ENCODE measurements at regions not wholly inside any gene's neighbourhood (a gene's known extent, or its start where the extent isn't known, plus 50 kb on each side); places are given as distances from the start of the nearest gene placed in this dataset.
A peak's percentile ranks its signal among the peaks of the same experiment; 100 is the strongest.
"Not testable (repeated sequence)": the region's sequence is repeated elsewhere in the genome, so short reads cannot be mapped to it uniquely, and the experiment has no call there.

DNA sequence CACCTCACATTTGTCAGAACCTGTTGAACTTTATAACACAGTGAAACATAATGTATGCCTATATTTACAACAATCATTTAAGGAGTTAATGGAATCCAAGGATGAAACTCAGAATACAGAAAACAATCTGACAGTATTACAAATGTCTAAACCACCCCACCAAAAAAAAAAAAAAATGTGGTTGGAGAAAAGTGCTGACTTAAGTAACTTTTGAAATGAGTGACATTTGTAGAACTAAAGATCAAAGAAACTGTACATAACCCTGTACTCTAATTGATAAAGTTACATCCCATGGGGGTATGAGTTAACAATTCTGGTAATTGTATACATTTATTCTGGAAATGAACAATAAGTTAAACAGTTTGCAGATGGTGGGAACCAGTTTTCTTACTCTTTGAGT lies 372.1 kb upstream of the TMEFF2 start:
- no peak for DNase-seq (ENCODE audit: low read depth, low spot score)

GRCh38 chr2:192560326-192560725 lies 365.6 kb upstream of the TMEFF2 start:
- DNase-seq (ENCODE audit: low read depth, low spot score) = no peak

GRCh38 chr2:192559587-192559986 lies 364.9 kb upstream of the TMEFF2 start:
- DNase-seq (ENCODE audit: low read depth, low spot score) = no peak

DNA sequence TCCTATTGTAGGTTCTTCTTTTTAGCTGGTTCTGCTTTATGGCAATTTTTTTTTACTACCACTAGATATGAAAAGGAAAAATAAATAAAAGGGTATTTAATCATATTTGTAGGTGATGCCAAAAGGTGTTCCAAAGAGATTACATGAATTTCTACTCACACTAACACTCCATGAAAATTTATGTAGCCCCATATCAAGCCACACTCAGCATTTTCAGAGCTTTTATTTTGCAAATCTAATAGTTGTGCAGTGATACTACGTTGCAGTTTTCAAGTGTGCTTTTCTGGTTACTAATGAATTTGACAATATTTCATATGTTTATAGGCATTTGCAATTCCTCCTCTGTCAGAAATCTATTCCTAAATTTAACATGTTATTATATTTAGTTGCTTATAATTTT lies 363.9 kb upstream of the TMEFF2 start:
- no peak for DNase-seq (ENCODE audit: low read depth, low spot score)

- no peak for DNase-seq (ENCODE audit: low read depth, low spot score)
Observed at GRCh38 chr2:192555740-192556139, 361.0 kb upstream of the TMEFF2 start.

GRCh38 chr2:192551760-192552159 lies 357.0 kb upstream of the TMEFF2 start:
- DNase-seq (ENCODE audit: low read depth, low spot score) = no peak

GRCh38 chr2:192546565-192546964 lies 351.8 kb upstream of the TMEFF2 start:
- DNase-seq (ENCODE audit: low read depth, low spot score) = no peak

- DNase-seq (ENCODE audit: low read depth, low spot score) = peak; percentile 59
Observed at GRCh38 chr2:192544371-192544955, 349.7 kb upstream of the TMEFF2 start.

DNA sequence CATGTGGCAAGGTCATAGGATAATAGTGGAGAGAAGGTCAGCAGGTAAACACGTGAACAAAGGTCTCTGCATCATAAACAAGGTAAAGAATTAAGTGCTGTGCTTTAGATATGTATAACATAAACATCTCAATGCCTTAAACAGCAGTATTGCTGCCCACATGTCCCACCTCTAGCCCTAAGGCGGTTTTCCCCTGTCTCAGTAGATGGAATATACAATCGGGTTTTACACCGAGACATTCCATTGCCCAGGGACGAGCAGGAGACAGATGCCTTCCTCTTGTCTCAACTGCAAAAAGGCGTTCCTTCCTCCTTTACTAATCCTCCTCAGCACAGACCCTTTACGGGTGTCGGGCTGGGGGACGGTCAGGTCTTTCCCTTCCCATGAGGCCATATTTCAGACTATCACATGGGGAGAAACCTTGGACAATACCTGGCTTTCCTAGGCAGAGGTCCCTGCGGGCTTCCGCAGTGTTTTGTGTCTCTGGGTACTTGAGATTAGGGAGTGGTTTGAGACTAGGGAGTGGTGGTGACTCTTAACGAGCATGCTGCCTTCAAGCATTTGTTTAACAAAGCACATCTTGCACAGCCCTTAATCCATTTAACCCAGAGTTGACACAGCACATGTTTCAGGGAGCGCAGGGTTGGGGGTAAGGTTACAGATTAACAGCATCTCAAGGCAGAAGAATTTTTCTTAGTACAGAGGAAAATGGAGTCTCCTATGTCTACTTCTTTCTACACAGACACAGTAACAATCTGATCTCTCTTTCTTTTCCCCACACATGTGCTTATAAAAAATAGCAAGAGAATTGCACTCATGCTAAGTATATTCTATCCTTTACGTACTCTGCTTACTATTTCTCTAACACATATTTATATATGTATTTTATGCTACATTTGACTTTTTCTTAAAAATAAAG lies 347.7 kb upstream of the TMEFF2 start:
- DNase-seq (ENCODE audit: low read depth, low spot score) = not testable (repeated sequence)

DNA sequence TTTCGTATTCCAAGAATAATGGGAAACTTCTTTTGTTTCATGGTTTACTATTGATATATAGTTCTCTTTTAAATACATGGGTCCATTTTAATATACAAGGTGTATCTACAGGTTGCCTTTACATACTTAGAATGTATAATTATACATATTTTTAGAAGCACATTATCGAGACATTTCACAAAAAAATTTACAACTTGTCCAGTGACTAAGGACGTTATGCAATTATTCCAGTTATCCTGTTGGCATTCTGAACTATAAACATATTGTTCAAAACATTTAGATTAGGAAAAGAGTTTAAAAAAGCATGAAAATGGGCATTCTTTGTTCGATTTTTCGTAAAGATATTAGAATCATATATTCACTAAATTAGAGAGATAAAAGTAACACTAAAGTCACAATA lies 344.6 kb upstream of the TMEFF2 start:
- DNase-seq (ENCODE audit: low read depth, low spot score) = no peak

GRCh38 chr2:192536922-192537624 lies 342.3 kb upstream of the TMEFF2 start:
- DNase-seq (ENCODE audit: low read depth, low spot score) = no peak

DNA sequence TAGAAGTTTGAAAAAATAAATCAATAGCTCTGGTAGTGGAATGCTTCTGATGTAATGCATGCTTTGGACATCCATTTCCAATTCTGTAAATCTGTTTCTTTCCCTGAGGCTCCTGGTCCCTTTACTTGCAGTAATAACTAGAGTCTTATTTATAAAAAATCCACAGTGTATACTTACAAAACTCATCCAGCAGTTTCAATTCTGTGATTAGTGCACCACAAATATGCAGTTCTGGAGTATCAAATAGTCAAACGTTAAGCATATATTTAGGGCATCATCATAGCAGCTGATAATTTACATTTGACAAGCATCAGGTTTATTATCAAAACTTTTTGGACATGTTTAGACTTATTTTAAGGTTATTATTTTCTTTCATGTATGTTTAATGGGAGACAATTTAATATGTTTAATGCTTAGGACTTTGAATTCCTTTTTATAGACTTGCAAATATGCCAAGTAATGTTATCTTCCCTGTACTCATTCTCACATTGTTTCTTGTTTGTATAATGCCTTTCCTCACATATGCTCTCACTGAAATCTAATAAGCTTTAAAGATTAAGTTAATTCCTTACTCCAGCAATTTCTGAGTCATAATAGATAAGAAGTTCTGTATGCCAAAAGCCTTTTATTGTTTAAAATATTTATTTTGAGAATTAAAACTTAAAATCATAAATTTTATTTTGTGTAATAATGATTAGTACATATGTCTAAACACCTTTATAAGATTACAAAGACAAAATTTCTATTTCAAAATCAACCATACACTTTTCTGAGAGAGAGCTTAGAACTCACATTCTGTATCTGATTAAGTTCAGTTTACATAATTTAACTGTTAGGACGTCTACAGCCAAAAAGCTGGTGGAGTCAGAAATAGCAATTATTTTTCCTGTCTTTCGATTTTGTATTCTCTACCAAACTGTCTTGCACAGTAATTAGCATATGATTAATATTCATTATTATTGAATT lies 341.5 kb upstream of the TMEFF2 start:
- peak; percentile 1 for DNase-seq (ENCODE audit: low read depth, low spot score)

- DNase-seq (ENCODE audit: low read depth, low spot score) = no peak
Observed at GRCh38 chr2:192534072-192534471, 339.3 kb upstream of the TMEFF2 start.

- DNase-seq (ENCODE audit: low read depth, low spot score) = not testable (repeated sequence)
Observed at GRCh38 chr2:192524642-192525251, 330.0 kb upstream of the TMEFF2 start.

DNA sequence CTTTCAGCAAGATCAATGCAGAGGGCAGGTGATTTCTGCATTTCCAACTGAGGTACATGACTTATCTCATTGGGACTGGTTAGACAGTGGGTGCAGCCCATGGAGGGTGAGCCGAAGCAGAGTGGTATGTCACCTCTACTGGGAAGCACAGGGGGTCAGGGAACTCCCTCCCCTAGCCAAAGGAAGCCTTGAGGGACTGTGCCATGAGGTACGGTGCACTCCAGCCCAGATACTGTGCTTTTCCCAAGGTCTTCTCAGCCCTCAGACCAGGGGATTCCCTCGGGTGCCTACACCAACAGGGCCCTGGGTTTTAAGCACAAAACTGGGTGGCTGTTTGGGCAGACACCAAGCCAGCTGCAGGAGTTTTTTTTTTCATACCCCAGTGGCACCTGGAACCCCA lies 329.5 kb upstream of the TMEFF2 start:
- not testable (repeated sequence) for DNase-seq (ENCODE audit: low read depth, low spot score)

DNA sequence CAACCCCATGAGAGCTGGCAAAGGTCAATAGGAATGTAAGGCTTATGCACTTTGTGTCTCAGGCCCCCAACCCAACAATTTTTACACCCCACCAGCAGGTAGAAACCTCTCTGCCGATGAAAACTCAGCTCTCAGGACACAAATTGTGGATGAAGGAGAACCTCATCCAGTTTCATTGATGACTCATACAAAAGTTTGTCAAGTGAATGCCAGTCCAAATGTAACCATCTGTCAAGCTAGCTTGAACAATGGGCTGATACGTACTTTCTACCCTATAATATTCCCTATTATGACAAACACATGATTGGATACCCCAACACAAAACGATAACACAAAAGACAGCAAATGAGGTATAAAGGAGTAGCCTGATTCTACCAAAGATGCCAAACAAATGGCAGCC lies 321.2 kb upstream of the TMEFF2 start:
- no peak for DNase-seq (ENCODE audit: low read depth, low spot score)

DNA sequence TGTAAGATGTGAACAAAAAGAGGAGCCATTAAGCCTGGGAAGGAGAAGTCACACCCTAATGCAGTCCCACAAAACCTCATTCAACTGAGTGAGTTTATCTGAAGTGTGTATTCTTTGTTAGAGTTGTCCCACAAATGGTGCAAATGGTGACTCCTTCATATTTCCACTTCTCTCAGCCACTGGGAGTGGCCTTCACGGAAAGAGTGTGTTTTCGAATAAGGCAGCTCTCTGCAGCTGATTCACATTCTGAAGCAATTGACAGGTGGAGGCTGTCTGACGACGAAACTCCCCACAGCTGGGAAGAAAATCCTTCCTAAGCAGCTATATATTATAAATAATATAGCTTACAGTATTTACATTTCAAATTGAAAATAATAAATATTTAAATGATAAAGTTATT lies 318.8 kb upstream of the TMEFF2 start:
- DNase-seq (ENCODE audit: low read depth, low spot score) = no peak

GRCh38 chr2:192507836-192508450 lies 313.2 kb upstream of the TMEFF2 start:
- DNase-seq (ENCODE audit: low read depth, low spot score) = not testable (repeated sequence)

DNA sequence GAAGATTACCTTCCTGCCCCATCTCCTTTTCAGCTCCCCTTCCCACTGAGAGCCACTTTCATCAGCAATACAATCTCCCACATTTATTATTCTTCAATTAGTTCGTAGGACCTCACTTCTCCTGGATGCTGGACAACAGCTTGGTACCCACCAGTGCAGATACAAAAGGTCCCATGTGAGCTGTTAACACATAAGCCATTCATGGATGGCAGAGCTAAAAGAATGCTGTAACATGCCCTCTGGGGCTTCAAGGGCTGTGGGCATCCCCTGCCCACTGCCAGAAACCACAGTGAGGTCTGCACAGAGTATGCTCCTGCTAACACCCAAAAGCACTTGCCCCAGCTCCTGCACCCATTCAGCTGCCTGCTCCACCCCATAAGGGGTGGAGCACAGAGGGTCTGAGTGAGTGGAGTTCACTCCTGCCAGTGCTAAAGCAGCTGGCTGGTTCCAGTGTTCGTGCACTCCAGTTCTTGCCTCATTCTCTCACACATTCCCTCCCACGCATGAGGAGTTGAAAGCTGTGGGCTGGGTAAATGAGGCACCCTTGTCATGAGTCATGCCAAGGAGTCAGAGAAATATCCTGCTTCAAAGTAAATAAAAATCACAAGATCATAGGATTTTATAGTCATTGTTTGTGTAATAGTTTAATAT lies 305.9 kb upstream of the TMEFF2 start:
- DNase-seq (ENCODE audit: low read depth, low spot score) = peak; percentile 77

- peak; percentile 25 for DNase-seq (ENCODE audit: low read depth, low spot score)
Observed at GRCh38 chr2:192499476-192499875, 304.7 kb upstream of the TMEFF2 start.

Data from astrocyte of the hippocampus (primary cell).